ENCODE measurements at regions not wholly inside any gene's neighbourhood (a gene's known extent, or its start where the extent isn't known, plus 50 kb on each side); places are given as distances from the start of the nearest gene placed in this dataset.

- Histone ChIP-seq H3K9me3 (replicated peaks in 1 of 3) (no peaks in the 10 kb centered on the region), H3K27me3 (no peaks in the 10 kb centered on the region), H3K36me3 (replicated peaks in 1 of 2) (no peaks in the 10 kb centered on the region), H3K4me3 (no peak overlapping the region), H3K27ac (no peak overlapping the region), H3K4me1 (replicated peaks in 1 of 2) (peaks cover 22 to 25% of the 10 kb centered on the region in 2 donors)
- no peak for TF ChIP-seq CTCF (IDR thresholded peaks at IDR 0.05)
- no peak for TF ChIP-seq POLR2A (IDR thresholded peaks at IDR 0.05)
- DNase-seq = no peak
- intact Hi-C loops (cut with DNase I) = no loop called here
- 97 to 98% (median 98%) methylated on average over 3 of the region's 3 CpGs for WGBS, 4 donors
Observed at GRCh38 chr6:139705284-139705683, 330.8 kb upstream of the CITED2 start.

GRCh38 chr6:139703780-139704179, 329.3 kb upstream of the CITED2 start:
- no peaks in the 10 kb centered on the region for H3K9me3 ChIP-seq (replicated peaks in 1 of 3)
- no peak for DNase-seq
- WGBS, 4 donors = 90 to 100% (median 93%) methylated on average over 1 of the region's 1 CpG
- no peaks in the 10 kb centered on the region for H3K36me3 ChIP-seq (replicated peaks in 1 of 2)
- peaks cover 20 to 21% of the 10 kb centered on the region in 2 donors for H3K4me1 ChIP-seq (replicated peaks in 1 of 2)
- no peak overlapping the region for H3K4me3 ChIP-seq
- no peak overlapping the region for H3K27ac ChIP-seq
- TF ChIP-seq POLR2A (IDR thresholded peaks at IDR 0.05) (no peak), CTCF (IDR thresholded peaks at IDR 0.05) (no peak)
- no peaks in the 10 kb centered on the region for H3K27me3 ChIP-seq
- intact Hi-C loops (cut with DNase I) = no loop called here

GRCh38 chr6:139702706-139703105, 328.3 kb upstream of the CITED2 start:
- H3K9me3 ChIP-seq (replicated peaks in 1 of 3) = no peaks in the 10 kb centered on the region
- H3K36me3 ChIP-seq (replicated peaks in 1 of 2) = no peaks in the 10 kb centered on the region
- intact Hi-C loops (cut with DNase I) = no loop called here
- H3K4me3 ChIP-seq = no peak overlapping the region
- no peak for DNase-seq
- peaks cover 12 to 14% of the 10 kb centered on the region in 2 donors for H3K4me1 ChIP-seq (replicated peaks in 1 of 2)
- H3K27ac ChIP-seq = no peak overlapping the region
- H3K27me3 ChIP-seq = no peaks in the 10 kb centered on the region
- TF ChIP-seq CTCF (IDR thresholded peaks at IDR 0.05) (no peak), POLR2A (IDR thresholded peaks at IDR 0.05) (no peak)

- intact Hi-C loops (cut with DNase I) = no loop called here
Observed at GRCh38 chr6:139701695-139702094, 327.2 kb upstream of the CITED2 start.

More at GRCh38 chr6:139701695-139702094, 327.2 kb upstream of the CITED2 start:
- H3K9me3 ChIP-seq (replicated peaks in 1 of 3) = no peaks in the 10 kb centered on the region
- no peak for DNase-seq
- H3K36me3 ChIP-seq (replicated peaks in 1 of 2) = no peaks in the 10 kb centered on the region
- TF ChIP-seq POLR2A (IDR thresholded peaks at IDR 0.05) (no peak), CTCF (IDR thresholded peaks at IDR 0.05) (no peak)
- no peaks in the 10 kb centered on the region for H3K27me3 ChIP-seq
- no peak overlapping the region for H3K27ac ChIP-seq
- H3K4me3 ChIP-seq = no peak overlapping the region
- 93 to 99% (median 96%) methylated on average over 4 of the region's 4 CpGs for WGBS, 4 donors
- peaks cover 5 to 14% of the 10 kb centered on the region in 2 donors for H3K4me1 ChIP-seq (replicated peaks in 1 of 2)
